WERI-Rb-1 (cell line): ENCODE measurements at regions not wholly inside any gene's neighbourhood (a gene's known extent, or its start where the extent isn't known, plus 50 kb on each side); places are given as distances from the start of the nearest gene placed in this dataset.

Source experiments
- DNase-seq: peaks from one replicate; pipeline ENCODE4 v3.0.0-alpha.2; 2020
- H3K27ac ChIP-seq: fragments of 250-450 bp; sonication (Bioruptor Pico); 2 replicates; pipeline ENCODE4 v1.5.1; 2020; ENCODE audit warnings: mild to moderate bottlenecking, moderate library complexity
- H3K27me3 ChIP-seq: fragments of 250-450 bp; sonication (Bioruptor Pico); 2 replicates; pipeline ENCODE4 v1.5.1; 2021; ENCODE audit warnings: mild to moderate bottlenecking, low read depth, moderate library complexity; ENCODE audit not compliant: insufficient read depth, severe bottlenecking
- H3K36me3 ChIP-seq: fragments of 250-450 bp; sonication (Bioruptor Pico); 2 replicates; pipeline ENCODE4 v1.5.1; 2020; ENCODE audit warnings: mild to moderate bottlenecking, moderate library complexity
- H3K4me3 ChIP-seq: 2 replicates; pipeline ENCODE4 v1.5.1; 2011; ENCODE audit warnings: low read depth, mild to moderate bottlenecking, control low read depth, low read length
- H3K9me3 ChIP-seq: fragments of 250-450 bp; sonication (Bioruptor Pico); 2 replicates; pipeline ENCODE4 v1.5.1; 2021; ENCODE audit warnings: mild to moderate bottlenecking, moderate library complexity; ENCODE audit not compliant: severe bottlenecking
- TF ChIP-seq, protein P1 (sequence below): IDR thresholded peaks from 2 replicates; pipeline ENCODE4 v1.5.1; 2011; ENCODE audit warnings: low read depth, mild to moderate bottlenecking, control low read depth, inconsistent platforms, low read length

DNA sequence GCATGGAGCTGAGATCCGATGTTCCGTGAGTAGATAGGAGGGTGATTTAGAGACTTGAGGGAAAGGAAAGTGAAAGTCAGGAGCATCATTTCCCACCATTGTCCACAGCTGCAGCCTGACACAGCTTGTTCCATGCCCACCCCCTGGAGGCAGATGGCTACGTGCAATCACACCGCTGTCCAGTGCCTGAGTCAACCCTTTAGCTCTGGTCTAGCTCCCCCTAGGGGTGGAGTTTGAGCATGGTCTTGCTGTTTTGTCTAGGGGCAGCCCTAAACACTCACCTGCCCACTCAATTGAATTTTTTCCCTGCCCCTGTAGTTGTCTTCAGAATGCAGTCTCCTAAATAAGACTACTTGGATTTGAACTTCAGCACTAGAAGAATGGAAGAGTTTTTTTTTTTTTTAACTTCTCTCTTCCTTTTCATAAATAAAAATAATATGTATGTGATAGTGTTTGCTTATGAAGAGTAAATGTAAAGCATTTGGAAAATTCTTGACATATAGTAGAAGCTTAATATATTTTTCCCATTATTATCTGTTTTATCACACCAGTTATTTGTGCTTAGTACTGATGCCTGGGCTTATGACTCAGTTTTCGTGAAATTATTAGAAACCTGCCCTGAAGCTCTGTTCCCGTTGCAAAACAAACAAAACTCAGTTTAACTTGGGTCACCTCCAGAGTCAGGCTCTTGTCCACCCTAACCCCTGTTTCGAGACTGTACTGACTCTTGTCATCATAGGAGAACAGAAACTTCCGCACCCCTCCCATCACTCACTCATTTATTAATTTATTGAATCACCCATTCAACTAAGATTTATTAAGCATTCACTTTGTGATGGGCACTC is 814.8 kb downstream of the MAFB start:
- TF ChIP-seq, protein P1, sequence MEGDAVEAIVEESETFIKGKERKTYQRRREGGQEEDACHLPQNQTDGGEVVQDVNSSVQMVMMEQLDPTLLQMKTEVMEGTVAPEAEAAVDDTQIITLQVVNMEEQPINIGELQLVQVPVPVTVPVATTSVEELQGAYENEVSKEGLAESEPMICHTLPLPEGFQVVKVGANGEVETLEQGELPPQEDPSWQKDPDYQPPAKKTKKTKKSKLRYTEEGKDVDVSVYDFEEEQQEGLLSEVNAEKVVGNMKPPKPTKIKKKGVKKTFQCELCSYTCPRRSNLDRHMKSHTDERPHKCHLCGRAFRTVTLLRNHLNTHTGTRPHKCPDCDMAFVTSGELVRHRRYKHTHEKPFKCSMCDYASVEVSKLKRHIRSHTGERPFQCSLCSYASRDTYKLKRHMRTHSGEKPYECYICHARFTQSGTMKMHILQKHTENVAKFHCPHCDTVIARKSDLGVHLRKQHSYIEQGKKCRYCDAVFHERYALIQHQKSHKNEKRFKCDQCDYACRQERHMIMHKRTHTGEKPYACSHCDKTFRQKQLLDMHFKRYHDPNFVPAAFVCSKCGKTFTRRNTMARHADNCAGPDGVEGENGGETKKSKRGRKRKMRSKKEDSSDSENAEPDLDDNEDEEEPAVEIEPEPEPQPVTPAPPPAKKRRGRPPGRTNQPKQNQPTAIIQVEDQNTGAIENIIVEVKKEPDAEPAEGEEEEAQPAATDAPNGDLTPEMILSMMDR: peak; percentile 93
- no peaks in the 10 kb centered on the region for H3K9me3 ChIP-seq
- no peaks in the 10 kb centered on the region for H3K36me3 ChIP-seq
- H3K4me3 ChIP-seq: no peak overlapping the region
- no peak overlapping the region for H3K27ac ChIP-seq
- H3K27me3 ChIP-seq: peaks cover 36% of the 10 kb centered on the region
- peak; percentile 75 for DNase-seq

DNA sequence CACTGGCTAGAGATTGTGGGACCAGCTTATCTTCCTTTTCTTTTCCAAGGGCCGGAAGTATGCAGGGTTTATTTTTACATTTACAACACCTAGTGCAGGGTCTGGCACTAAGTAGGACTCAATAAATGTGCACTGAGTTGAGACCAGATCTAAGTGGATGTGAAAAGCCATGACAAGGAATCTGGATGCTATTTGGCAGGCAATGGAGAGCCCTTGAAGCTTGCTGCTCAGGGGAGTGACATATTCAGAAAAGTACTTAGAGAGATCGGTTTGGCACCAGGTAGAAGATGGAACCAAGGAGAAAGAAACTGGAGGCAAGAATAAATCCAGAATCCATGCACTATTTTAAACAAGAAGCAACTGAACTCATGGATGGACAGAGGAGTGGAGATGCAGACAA is 815.8 kb downstream of the MAFB start:
- Histone ChIP-seq H3K4me3 (no peak overlapping the region), H3K27me3 (peaks cover 40% of the 10 kb centered on the region), H3K27ac (no peak overlapping the region), H3K36me3 (no peaks in the 10 kb centered on the region), H3K9me3 (no peaks in the 10 kb centered on the region)
- TF ChIP-seq, protein P1: no peak
- DNase-seq: no peak

DNA sequence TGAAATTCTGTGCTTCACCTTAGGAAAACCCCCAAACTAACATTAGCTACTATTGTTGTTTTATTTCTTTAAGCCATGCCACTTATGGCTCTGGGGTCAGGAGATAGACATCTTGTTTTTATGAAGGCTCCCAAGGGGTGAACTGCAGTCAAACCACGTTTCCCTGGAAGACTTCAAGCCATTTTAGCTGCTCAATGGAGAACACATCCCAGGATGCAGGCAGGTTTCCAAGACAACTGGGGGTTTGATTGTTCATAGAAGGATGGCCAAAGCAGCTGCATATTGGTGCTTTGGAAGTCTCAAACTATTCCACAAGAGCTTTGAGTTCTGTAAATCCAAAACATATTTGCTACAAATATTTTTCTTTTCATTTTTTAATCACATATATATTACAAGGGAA is 818.0 kb downstream of the MAFB start:
- TF ChIP-seq, protein P1: no peak
- no peaks in the 10 kb centered on the region for H3K9me3 ChIP-seq
- no peak overlapping the region for H3K27ac ChIP-seq
- peaks cover 36% of the 10 kb centered on the region for H3K27me3 ChIP-seq
- no peak for DNase-seq
- no peaks in the 10 kb centered on the region for H3K36me3 ChIP-seq
- H3K4me3 ChIP-seq: no peak overlapping the region

DNA sequence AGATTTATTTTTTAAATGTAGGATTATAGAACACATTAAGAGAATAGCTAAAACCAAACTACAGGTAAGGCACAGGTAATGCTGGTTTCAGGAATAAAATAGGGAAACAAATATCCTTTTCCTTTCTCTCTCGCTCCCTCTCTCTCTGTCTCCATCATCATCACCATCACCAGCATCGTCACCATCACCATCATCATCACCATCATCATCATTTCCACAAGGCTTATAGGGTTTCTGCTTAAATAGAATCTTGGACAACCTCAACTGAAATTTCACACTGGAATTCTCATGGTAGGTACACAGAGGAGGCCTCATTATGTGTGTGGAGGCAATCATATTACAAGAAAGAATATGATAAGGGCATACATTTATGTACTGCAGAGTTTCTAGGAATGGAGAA is 823.6 kb downstream of the MAFB start:
- TF ChIP-seq, protein P1: no peak
- Histone ChIP-seq H3K9me3 (no peaks in the 10 kb centered on the region), H3K27ac (no peak overlapping the region), H3K27me3 (peaks cover 41% of the 10 kb centered on the region), H3K4me3 (no peak overlapping the region), H3K36me3 (no peaks in the 10 kb centered on the region)
- DNase-seq: no peak

DNA sequence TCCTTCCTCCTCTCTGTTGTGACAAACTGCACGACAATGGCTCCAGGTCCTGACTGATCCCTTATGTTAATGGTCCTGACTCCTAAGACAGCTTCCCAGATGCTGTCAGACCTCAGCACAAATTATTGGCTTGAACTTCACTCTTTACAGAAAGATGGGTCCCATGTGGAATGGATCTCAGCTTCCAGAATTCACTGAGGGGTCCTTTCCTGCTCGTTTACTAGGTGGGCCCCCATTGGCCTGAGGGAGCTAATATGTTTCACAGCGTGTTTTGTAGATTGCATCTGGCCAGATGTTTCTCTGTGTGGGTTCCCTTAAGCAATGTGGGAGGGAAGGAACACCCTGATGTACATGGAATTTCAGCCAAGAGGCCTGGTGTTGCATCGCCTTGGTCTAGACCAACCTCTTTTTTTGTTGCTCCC is 826.6 kb downstream of the MAFB start:
- Histone ChIP-seq H3K27ac (no peak overlapping the region), H3K36me3 (no peaks in the 10 kb centered on the region), H3K27me3 (peaks cover 30% of the 10 kb centered on the region), H3K4me3 (no peak overlapping the region), H3K9me3 (no peaks in the 10 kb centered on the region)
- TF ChIP-seq, protein P1: no peak
- DNase-seq: no peak

DNA sequence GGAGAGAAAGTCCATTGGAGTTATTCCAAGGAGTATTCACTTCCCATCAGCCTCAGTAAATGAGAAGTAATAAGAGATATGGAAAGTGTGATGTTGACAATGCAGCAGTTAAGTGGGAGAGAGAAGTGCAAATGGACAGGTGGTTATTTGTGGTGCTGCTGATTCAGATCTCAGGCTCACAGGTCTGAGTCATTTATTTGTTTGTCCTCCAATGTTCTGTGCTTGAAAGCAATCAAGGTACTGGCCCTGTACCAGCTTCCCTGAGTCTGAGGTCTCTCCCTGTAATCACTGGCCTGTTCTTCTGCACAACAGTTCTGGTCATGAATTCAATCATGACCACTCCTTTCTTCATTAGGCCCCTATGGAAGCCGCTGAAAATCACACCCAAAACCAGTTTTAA is 827.7 kb downstream of the MAFB start:
- Histone ChIP-seq H3K9me3 (no peaks in the 10 kb centered on the region), H3K4me3 (no peak overlapping the region), H3K27me3 (peaks cover 33% of the 10 kb centered on the region), H3K36me3 (no peaks in the 10 kb centered on the region), H3K27ac (no peak overlapping the region)
- DNase-seq: no peak
- TF ChIP-seq, protein P1: no peak
